ENCODE measurements at regions not wholly inside any gene's neighbourhood (a gene's known extent, or its start where the extent isn't known, plus 50 kb on each side); places are given as distances from the start of the nearest gene placed in this dataset.
"Not testable (repeated sequence)": the region's sequence is repeated elsewhere in the genome, so short reads cannot be mapped to it uniquely, and the experiment has no call there.

DNA sequence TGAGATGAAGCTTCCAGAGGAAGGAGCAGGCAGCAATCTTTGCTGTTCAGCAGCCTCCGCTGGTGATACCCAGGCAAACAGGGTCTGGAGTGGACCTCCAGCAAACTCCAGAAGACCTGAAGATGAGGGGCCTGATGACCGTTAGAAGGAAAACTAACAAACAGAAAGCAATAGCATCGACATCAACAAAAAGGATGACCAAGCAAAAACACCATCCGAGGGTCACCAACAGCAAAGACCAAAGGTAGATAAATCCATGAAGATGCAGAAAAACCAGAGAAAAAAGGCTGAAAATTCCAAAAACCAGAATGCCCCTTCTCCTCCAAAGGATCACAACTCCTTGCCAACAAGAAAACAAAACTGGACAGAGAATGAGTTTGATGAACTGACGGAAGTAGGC is 235.9 kb upstream of the NSMCE3 start:
- DNase-seq = not testable (repeated sequence)

DNA sequence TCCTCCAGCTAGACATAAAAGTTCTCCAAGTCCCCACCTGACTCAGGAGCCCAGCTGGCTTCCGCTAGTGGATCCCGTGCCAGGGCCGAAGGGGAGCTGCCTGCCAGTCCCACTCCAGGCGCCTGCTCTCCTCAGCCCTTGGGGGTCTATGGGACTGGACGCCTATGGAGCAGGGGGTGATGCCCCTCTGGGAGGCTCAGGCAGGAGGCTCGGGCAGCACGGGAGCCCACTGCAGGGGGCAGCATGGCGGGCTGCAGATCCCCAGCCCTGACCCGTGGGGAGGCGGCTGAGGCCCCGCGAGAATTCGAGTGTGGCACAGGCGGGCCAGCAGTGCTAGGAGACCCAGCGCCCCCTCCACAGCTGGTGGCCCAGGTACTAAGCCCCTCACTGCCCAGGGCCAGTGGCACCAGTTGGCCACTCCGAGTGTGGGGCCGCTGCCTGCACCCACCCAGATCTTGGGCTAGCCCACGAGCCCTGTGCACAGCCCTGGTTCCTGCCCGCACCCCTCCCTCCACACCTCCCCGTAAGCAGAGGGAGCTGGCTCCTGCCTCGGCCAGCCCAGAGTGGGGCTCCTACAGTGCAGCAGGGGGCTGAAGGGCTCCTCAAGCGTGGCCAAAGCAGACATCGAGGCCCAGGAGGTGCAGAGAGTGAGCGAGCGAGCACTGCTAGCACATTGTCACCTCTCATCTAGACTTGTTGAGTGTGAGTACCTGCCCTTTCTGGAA is 221.3 kb upstream of the NSMCE3 start:
- DNase-seq = no peak

- no peak for DNase-seq
Measured at GRCh38 chr15:29480949-29481348, 211.3 kb upstream of the NSMCE3 start.

GRCh38 chr15:29480278-29480677 is 210.7 kb upstream of the NSMCE3 start:
- no peak for DNase-seq

DNA sequence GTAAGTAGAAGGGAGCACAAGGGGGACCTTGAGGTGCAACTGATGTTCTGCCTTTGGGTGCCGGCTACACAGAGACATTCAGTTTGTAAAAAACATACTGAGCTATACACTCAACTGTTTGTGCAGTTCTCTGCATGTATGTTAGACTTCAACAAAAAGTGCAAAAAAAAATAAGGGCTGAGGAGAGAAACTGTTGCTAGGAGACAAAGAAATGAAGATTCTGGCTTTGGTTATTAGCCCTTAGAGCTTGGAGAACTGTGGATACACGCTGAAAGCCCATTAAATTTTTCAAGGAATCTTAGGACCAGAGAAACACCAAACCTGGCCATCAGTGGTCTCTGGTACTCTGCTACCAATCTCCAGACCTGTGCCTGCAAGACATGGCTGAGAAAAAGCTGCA is 207.6 kb upstream of the NSMCE3 start:
- DNase-seq = no peak

- DNase-seq = no peak
Measured at GRCh38 chr15:29476503-29477080, 207.0 kb upstream of the NSMCE3 start.

- no peak for DNase-seq
Measured at GRCh38 chr15:29475096-29475495, 205.5 kb upstream of the NSMCE3 start.

GRCh38 chr15:29473621-29474105 is 204.0 kb upstream of the NSMCE3 start:
- DNase-seq = no peak

GRCh38 chr15:29472901-29473445 is 203.4 kb upstream of the NSMCE3 start:
- no peak for DNase-seq

GRCh38 chr15:29471757-29472156 is 202.1 kb upstream of the NSMCE3 start:
- no peak for DNase-seq

DNA sequence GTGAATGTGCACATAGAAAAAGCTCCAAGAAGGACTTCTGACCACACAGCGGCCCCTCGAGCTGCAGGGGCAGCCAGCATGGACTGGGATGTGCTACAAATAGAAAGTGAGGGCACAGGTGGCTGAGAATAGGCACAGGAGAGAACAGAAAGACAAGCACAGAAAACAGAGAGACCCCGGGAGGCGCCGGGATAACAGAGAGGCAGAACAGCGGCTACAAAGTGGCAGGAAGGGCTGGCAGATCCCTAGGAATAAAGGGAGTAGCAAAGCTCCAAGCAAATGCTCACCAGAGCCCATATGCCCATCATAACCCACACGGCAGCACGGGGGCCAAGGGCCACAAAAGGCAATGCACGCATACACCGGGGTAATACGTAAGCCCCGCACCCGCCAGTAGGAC is 201.7 kb upstream of the NSMCE3 start:
- no peak for DNase-seq

GRCh38 chr15:29470794-29471193 is 201.2 kb upstream of the NSMCE3 start:
- no peak for DNase-seq

DNA sequence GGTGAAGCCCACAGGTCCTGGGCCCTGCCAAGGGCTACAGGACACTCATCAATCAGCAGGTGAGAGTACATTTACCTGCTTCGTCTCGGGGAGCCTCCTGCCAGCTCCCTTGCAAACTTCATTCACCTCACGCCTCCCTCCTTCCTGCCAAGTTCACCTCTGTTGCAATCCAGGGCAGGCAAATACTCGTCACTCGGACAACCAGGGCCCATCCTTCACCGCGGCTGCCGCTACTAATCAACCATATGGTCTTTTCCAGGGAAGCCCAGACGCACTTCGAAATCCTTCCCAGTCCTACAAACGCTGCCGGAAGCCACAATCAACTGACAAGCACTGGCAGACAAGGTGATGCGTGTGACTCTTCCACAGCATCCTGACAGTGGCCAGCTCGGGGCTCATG is 200.7 kb upstream of the NSMCE3 start:
- no peak for DNase-seq

DNA sequence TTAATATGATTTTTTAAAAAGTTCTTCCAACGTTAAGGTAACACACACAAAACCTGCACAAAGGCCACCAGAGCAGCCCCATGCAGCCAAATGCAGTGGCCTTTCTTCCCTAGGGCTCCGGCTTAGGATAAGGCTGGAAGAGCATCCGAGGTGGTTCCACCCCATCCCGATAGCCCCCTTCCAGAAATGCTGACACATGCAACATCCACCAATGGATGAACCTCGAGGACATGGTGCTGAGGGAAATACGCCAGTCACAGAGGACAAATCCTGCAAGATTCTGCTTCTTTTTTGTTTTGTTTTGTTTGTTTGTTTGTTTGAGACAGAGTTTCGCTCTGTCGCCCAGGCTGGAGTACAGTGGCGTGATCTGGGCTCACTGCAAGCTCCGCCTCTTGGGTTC is 199.3 kb upstream of the NSMCE3 start:
- DNase-seq = no peak

DNA sequence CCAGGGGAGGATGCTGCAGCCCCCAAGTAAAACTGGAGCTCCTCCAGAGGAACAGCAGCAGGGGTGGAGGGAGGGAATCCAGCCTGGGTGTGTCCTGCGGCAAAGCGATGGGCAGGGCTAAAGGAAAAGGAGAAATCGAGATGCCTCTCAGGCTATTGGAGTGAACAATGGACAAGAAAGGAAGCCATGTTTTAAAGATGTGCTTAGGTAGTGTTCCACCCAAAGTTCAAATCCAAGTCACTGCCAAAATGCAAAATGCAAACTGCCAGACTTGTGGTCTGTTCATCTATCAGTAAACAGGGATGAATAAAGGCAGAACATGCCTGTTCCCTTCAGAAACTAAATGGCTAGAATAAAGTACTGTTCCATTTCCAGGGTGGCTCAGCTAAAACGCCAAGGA is 197.5 kb upstream of the NSMCE3 start:
- no peak for DNase-seq

DNA sequence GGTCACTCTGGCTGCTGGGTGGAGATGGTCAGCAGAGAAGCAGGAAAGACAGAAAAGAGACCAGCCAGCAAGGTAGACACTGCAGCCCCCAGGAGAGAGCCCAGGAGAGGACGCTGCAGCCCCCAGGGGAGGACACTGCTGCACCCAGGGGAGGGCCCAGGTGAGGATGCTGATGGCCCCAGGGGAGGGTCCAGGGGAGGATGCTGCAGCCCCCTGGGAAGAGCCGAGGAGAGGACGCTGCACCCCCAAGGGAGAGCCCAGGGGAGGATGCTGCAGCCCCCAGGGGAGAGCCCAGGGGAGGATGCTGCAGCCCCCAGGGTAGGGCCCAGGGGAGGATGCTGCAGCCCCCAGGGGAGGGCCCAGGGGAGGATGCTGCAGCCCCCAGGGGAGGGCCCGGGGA is 196.7 kb upstream of the NSMCE3 start:
- DNase-seq = no peak

DNA sequence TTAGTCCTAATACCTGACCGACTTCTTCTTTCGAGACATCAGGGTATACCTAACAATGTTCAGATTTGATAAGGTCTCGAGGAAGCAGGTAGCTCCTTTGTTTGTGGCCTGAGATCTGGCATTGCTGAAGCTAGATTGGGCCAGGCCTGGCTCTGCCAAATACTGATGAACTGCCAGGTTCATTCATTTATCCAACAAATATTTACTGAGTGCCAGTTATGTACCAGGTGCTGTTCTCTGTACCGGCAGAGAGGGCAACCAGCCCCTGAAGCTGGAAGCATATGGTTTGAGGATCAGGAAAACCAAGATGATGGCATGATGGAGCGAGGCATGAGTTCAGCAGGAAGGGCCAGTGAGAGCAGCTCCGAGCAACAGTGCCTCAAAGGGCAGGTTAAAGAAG is 196.2 kb upstream of the NSMCE3 start:
- DNase-seq = no peak

- no peak for DNase-seq
Measured at GRCh38 chr15:29465196-29465595, 195.6 kb upstream of the NSMCE3 start.

DNA sequence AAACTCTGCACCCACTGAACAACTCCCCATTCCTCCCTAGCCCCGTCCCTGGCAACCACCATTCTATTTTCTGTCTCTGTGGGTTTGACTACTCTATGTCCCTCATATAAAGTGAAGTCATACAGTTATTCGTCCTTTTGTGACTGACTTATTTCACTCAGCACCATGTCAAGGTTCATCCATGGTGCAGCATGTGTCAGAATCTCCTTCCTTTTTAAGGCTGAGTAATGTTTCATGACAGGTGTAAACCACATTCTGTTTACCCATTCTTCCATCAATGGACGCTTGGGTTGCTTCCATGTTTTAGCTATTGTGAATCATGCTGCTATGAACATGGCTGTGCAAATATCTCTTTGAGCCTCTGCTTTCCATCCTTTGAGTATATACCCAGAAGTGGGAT is 192.3 kb upstream of the NSMCE3 start:
- DNase-seq = no peak

DNA sequence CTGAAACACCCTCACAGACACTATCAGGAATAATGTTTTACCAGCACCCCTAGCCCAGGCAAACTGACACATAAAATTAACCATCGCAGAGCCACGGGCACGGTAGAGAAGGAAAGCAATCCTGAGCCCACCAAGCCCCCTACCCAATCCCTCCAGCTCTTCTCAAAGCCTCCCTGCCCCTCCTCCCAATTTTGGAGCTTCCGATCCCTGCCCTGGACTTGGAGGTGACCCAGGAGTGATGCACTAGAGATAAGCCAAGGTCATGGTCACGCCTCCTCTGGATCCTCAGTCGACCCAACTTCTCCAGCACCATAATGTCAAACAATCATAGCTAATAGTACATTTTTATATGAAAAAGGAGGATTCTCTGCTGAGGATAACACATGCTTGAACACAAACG is 188.7 kb upstream of the NSMCE3 start:
- no peak for DNase-seq

DNA sequence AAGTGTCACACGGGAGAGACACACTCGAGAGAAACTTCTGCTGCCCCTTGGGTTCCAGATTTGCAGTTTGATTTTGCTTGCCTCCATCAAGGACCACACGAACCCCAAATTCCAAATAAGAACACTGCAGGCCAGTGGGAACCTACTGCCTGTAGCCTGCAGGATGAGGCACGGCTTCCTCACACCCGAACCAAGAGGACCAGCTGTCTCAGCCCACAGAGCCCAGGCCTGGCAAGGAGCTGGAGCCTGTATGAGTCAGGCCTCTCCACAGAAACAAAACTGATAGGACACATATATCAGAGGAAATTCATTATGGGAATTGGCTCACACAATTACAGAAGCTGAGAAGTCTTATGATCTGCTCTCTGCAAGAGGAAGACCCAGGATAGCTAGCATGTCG is 188.1 kb upstream of the NSMCE3 start:
- no peak for DNase-seq

GRCh38 chr15:29456964-29457363 is 187.3 kb upstream of the NSMCE3 start:
- DNase-seq = no peak

DNA sequence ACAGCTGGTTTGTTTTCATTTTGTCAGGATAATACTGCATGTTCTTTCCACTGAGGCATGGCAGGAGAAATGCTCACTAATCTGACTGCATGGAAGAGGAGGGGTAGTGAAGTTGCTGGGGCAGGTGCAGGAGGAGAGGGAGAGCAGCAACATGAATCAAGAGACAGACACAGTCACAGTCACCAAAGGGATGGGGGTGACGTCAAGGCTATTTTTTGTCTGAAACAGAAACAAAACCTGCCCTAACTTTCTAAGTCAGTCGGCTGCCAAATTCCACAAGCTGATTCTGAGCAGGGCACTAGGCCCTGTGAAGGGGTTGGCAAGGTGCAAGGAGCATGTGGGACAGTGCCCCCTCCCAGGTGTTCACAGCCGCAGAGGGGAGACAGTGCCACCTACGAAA is 186.6 kb upstream of the NSMCE3 start:
- no peak for DNase-seq

GRCh38 chr15:29455530-29455929 is 185.9 kb upstream of the NSMCE3 start:
- DNase-seq = no peak

Measured in renal pelvis (tissue), 1 donor.